ENCODE measurements at regions not wholly inside any gene's neighbourhood (a gene's known extent, or its start where the extent isn't known, plus 50 kb on each side); places are given as distances from the start of the nearest gene placed in this dataset.

DNA sequence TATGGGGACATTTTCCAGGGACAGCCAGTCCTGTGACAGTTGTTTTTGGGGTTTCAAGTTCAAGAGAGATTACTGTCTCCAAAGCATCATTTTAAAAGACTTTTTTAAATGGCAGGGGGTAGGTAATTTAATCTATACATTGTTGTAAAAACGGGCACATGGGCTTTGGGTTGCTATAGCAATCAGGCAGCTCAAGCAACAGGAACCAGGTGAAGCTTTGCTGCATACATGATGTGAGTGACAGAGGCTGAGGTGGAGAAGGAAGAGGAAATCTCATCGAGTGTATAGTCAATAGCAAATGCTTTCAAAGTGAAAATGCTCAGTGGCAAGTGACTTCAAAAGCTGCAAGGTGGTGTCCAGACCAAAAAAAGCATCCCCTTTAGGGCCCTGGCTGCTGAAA, 277.4 kb upstream of the JAG1 start:
- TF ChIP-seq, protein P1, sequence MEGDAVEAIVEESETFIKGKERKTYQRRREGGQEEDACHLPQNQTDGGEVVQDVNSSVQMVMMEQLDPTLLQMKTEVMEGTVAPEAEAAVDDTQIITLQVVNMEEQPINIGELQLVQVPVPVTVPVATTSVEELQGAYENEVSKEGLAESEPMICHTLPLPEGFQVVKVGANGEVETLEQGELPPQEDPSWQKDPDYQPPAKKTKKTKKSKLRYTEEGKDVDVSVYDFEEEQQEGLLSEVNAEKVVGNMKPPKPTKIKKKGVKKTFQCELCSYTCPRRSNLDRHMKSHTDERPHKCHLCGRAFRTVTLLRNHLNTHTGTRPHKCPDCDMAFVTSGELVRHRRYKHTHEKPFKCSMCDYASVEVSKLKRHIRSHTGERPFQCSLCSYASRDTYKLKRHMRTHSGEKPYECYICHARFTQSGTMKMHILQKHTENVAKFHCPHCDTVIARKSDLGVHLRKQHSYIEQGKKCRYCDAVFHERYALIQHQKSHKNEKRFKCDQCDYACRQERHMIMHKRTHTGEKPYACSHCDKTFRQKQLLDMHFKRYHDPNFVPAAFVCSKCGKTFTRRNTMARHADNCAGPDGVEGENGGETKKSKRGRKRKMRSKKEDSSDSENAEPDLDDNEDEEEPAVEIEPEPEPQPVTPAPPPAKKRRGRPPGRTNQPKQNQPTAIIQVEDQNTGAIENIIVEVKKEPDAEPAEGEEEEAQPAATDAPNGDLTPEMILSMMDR (IDR thresholded peaks at IDR 0.05), result no peak
- TF ChIP-seq POLR2A (IDR thresholded peaks at IDR 0.05), result no peak
